Psoas muscle (tissue), 7 donors: ENCODE measurements at regions not wholly inside any gene's neighbourhood (a gene's known extent, or its start where the extent isn't known, plus 50 kb on each side); places are given as distances from the start of the nearest gene placed in this dataset.

Experiments used
- ATAC-seq, 4 donors: fragments of 200-7000 bp; cut with Tn5 transposase; one replicate each; pipeline ENCODE4 v1.9.1; 2020; ENCODE audit warnings: moderate library complexity in 3 of 4, mild to moderate bottlenecking in 2 of 4
- DNase-seq, 2 donors: peaks; one replicate each; pipeline ENCODE4 v3.0.0-alpha.2; 2020
- H3K27ac ChIP-seq: fragments of 200-600 bp; one replicate; pipeline ENCODE4 v1.8.0; 2022
- H3K27me3 ChIP-seq, 3 donors: fragments of 200-600 bp in 1 of 3; one replicate each; pipeline versions ENCODE4 v1.6.1 to v1.8.0; 2013 to 2022; ENCODE audit warnings: low read length in 2 of 3, mild to moderate bottlenecking in 2 of 3, moderate library complexity in 1 of 3; ENCODE audit not compliant: insufficient read depth in 3 of 3
- H3K36me3 ChIP-seq, 2 donors: fragments of 200-600 bp in 1 of 2; one replicate each; pipeline versions ENCODE4 v1.6.1 to v1.8.0; 2013 to 2022; ENCODE audit warnings: low read depth in 1 of 2, mild to moderate bottlenecking in 1 of 2, moderate library complexity in 1 of 2; ENCODE audit not compliant: insufficient read depth in 1 of 2
- H3K4me1 ChIP-seq: fragments of 200-600 bp; one replicate; pipeline ENCODE4 v1.8.0; 2022
- H3K4me3 ChIP-seq: fragments of 200-600 bp; one replicate; pipeline ENCODE4 v1.8.0; 2022; ENCODE audit warnings: mild to moderate bottlenecking
- H3K9me3 ChIP-seq: fragments of 200-600 bp; one replicate; pipeline ENCODE4 v1.8.0; 2022
- WGBS, 3 donors: extraction: QIAGEN DNeasy Blood & Tissue Kit; methylation state at CpG; one replicate each; pipeline versions ENCODE4 v1.1.6 to v1.1.7; 2013; 5-methylcytosine and 5-hydroxymethylcytosine counted together
- intact Hi-C, 2 donors: fragments of 100-400 bp; cut with DNase I; formaldehyde crosslinking; loops; one replicate each; pipeline versions ENCODE4 v1.11.0 to v1.14.2; 2022
- TF ChIP-seq, protein P1 (sequence below): fragments of 200-600 bp; IDR thresholded peaks from one replicate; pipeline ENCODE4 v1.8.0; 2022; ENCODE audit warnings: antibody characterized with exemption
- donor health status: healthy with polysubstance abuse.
- donor health status: DM: no; HTN: no; CAD: no; lungs with moderate emphysema.
- donor health status: Bipolar disorder and iron deficiency.
- donor health status: healthy.
- donor health status: DM: yes; HTN: yes; CAD: no.
- donor health status: DM: no; HTN: no; CAD: no.
- donor health status: DM: yes; HTN: yes; CAD: no.

DNA sequence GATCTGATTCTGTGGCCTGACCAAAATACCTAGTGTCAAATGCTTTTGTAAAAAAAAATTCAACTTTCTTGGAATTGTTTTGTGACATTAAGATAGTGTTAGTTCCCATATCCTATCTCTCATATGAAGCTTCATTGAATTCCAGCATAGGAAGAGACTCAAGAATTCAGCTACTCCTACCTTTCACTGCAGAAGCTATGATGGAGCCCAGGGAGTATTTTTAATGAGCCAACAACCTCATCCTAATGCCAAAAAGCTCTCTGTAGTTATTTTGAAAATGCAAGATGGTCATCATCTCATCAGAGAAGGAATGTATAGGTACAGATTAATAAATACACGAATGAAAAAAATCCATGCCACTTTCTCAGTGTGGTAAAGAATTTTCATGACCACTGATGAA lies 431.2 kb upstream of the SGCG start:
- H3K27ac ChIP-seq: no peak overlapping the region
- H3K4me1 ChIP-seq: no peaks in the 10 kb centered on the region
- H3K36me3 ChIP-seq: no peaks in the 10 kb centered on the region
- TF ChIP-seq, protein P1, sequence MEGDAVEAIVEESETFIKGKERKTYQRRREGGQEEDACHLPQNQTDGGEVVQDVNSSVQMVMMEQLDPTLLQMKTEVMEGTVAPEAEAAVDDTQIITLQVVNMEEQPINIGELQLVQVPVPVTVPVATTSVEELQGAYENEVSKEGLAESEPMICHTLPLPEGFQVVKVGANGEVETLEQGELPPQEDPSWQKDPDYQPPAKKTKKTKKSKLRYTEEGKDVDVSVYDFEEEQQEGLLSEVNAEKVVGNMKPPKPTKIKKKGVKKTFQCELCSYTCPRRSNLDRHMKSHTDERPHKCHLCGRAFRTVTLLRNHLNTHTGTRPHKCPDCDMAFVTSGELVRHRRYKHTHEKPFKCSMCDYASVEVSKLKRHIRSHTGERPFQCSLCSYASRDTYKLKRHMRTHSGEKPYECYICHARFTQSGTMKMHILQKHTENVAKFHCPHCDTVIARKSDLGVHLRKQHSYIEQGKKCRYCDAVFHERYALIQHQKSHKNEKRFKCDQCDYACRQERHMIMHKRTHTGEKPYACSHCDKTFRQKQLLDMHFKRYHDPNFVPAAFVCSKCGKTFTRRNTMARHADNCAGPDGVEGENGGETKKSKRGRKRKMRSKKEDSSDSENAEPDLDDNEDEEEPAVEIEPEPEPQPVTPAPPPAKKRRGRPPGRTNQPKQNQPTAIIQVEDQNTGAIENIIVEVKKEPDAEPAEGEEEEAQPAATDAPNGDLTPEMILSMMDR: no peak
- WGBS, 3 donors: 76 to 89% (median 84%) methylated on average over 1 of the region's 1 CpG
- DNase-seq (no peak), ATAC-seq (no peak)
- H3K27me3 ChIP-seq: no peaks in the 10 kb centered on the region
- intact Hi-C loops: no loop called here
- no peaks in the 10 kb centered on the region for H3K9me3 ChIP-seq
- H3K4me3 ChIP-seq: no peak overlapping the region

DNA sequence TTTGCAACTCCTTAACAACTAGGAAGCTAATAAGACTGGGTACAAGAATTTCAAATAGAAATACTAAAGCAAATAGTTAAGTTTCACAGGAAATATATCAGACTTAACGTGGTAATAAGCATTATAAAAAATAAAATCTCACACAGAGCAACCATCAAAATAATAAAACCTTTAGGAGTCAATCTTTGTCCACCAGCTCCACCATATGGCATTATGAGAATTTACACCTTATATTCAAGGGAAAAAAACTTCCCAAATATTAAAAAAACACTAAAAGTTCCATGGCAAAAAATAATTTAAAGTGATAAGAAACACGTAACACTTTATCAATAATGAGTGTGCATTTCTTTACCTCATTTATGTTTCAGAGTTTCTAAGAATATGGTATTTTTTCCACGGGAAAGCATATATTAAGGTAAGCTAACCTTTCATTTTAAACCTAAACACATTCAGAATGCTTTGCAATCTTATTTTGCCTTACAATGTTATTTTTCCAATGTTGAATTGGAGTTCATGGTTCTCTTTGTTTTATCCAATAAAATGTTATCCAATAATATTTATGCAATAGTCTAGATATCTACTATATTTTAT lies 423.2 kb upstream of the SGCG start:
- DNase-seq (no peak), ATAC-seq (no peak)
- intact Hi-C loops: no loop called here
- Histone ChIP-seq H3K27ac (no peak overlapping the region), H3K36me3 (no peaks in the 10 kb centered on the region), H3K4me3 (no peak overlapping the region), H3K9me3 (no peaks in the 10 kb centered on the region), H3K27me3 (no peaks in the 10 kb centered on the region), H3K4me1 (no peaks in the 10 kb centered on the region)
- WGBS, 3 donors: 41 to 49% (median 43%) methylated on average over 3 of the region's 3 CpGs
- TF ChIP-seq, protein P1: no peak

DNA sequence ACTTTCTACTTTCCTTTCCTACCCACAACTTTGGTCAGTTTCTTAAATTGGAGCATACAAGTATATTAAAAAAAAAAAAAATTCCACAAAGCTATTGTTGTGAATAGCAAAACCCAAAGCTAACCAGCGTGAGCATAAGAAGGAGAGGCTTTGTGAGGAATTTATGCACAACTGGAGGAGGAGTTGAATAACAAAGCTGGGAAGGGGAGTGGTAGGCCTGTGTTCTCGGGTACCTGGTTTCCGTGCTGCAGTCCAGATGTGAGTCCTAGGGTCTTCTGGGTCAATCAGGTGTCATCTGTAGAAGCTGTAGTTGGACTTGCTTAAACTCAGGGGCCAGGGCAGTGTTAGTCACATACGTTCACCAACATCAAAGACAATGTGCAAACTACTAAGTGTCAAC lies 422.5 kb upstream of the SGCG start:
- Histone ChIP-seq H3K36me3 (no peaks in the 10 kb centered on the region), H3K4me1 (no peaks in the 10 kb centered on the region), H3K4me3 (no peak overlapping the region), H3K9me3 (no peaks in the 10 kb centered on the region), H3K27me3 (no peaks in the 10 kb centered on the region), H3K27ac (no peak overlapping the region)
- DNase-seq (no peak), ATAC-seq (no peak)
- WGBS, 3 donors: 69 to 77% (median 76%) methylated on average over 4 of the region's 4 CpGs
- intact Hi-C loops: no loop called here
- TF ChIP-seq, protein P1: no peak

DNA sequence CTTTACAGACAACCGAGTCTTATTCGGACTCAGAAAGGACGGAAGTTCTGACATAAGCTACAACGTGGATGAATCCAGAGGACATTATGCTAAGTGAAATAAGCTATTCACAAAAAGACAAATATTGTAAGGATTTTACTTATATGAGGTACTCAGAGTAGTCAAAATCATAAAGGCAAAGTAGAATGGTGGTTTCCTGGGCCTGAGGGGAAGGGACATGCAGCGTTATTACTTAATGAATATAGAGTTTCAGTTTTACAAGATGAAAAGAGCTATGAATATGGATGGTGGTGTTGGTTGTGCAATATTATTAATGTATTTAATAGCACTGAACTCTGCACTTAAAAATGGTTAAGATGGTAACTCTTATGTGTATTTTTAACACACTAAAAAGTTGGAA lies 419.1 kb upstream of the SGCG start:
- Histone ChIP-seq H3K27me3 (no peaks in the 10 kb centered on the region), H3K4me1 (no peaks in the 10 kb centered on the region), H3K36me3 (no peaks in the 10 kb centered on the region), H3K27ac (no peak overlapping the region), H3K4me3 (no peak overlapping the region), H3K9me3 (no peaks in the 10 kb centered on the region)
- 87 to 90% (median 89%) methylated on average over 5 of the region's 5 CpGs for WGBS, 3 donors
- TF ChIP-seq, protein P1: no peak
- no peak for ATAC-seq
- no peak for DNase-seq
- intact Hi-C loops: no loop called here

DNA sequence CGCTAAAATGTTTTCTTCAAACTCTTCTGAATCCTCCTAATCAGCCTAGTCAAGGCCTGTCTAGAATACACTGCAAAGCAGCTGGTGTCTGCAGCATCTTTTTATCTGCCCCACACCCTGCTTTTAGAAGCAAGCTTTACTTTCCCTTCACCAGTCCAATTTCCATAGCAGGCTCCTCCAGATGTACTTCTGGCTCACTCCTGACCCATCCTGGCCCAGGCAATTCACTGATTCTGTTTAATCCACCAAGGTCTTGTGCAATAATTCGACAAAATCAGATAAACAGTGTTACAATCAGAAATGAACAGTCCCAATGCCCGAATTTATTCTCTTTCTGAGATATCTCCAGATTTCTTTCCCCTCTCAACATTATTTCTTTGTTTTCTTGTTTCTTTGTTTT lies 415.2 kb upstream of the SGCG start:
- TF ChIP-seq, protein P1: no peak
- intact Hi-C loops: no loop called here
- H3K27ac ChIP-seq: no peak overlapping the region
- H3K27me3 ChIP-seq: no peaks in the 10 kb centered on the region
- no peaks in the 10 kb centered on the region for H3K36me3 ChIP-seq
- no peak overlapping the region for H3K4me3 ChIP-seq
- ATAC-seq: no peak
- H3K4me1 ChIP-seq: no peaks in the 10 kb centered on the region
- 52 to 63% (median 58%) methylated on average over 3 of the region's 3 CpGs for WGBS, 3 donors
- H3K9me3 ChIP-seq: no peaks in the 10 kb centered on the region
- DNase-seq: no peak
